ENCODE measurements at regions not wholly inside any gene's neighbourhood (a gene's known extent, or its start where the extent isn't known, plus 50 kb on each side); places are given as distances from the start of the nearest gene placed in this dataset.

DNA sequence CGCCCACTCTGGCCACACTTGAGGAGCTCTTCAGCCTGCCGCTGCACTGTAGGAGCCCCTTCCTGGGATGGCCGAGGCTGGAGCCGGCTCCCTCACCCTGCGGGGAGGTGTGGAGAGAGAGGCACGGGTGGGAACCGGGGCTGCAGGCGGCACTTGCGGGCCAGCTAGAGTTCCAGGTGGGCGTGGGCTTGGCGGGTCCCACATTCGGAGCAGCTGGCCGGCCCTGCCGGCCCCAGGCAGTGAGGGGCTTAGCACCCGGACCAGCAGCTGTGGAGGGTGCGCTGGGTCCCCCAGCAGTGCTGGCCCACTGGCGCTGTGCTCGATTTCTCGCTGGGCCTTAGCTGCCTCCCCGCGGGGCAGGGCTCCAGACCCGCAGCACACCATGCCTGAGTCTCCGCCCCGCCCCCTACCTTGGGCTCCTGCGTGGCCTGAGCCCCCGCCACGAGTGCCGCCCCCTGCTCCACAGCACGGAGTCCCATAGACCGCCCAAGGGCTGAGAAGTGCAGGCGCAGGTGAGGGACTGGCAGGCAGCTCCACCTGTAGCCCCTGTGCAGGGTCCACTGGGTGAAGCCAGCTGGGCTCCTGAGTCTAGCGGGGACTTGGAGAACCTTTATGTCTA, 71.9 kb downstream of the IL12A start:
- Histone ChIP-seq H4K20me1 (no peaks in the 10 kb centered on the region), H3K4me3 (no peak overlapping the region), H3K36me3 (no peaks in the 10 kb centered on the region), H3K27ac (no peak overlapping the region), H3K4me2 (no peak overlapping the region), H3K9ac (no peak overlapping the region), H3K9me3 (replicated peaks in 1 of 11) (peaks cover 11 to 22% (median 17%) of the 10 kb centered on the region in 11 experiments; a peak in 19 of 22 replicates), H3K4me1 (peaks cover 0 to 20% (median 0%) of the 10 kb centered on the region in 10 experiments; a peak in 4 of 20 replicates), H3K27me3 (no peaks in the 10 kb centered on the region)
- TF ChIP-seq Cebpa-rat (IDR thresholded peaks at IDR 0.05), result no peak

- Histone ChIP-seq H3K9ac (no peak overlapping the region), H3K9me3 (replicated peaks in 1 of 11) (peaks cover 11 to 22% (median 17%) of the 10 kb centered on the region in 11 experiments; a peak in 19 of 22 replicates), H4K20me1 (no peaks in the 10 kb centered on the region), H3K27me3 (no peaks in the 10 kb centered on the region), H3K36me3 (no peaks in the 10 kb centered on the region), H3K4me1 (peaks cover 0 to 23% (median 0%) of the 10 kb centered on the region in 10 experiments; a peak in 4 of 20 replicates), H3K4me2 (no peak overlapping the region), H3K4me3 (no peak overlapping the region), H3K27ac (no peak overlapping the region)
- TF ChIP-seq Cebpa-rat (IDR thresholded peaks at IDR 0.05), result no peak
These were observed 72.9 kb downstream of the IL12A start for GRCh38 chr3:160061525-160061924.

- no peaks in the 10 kb centered on the region for H4K20me1 ChIP-seq
- no peak overlapping the region for H3K9ac ChIP-seq
- peaks cover 9 to 16% (median 15%) of the 10 kb centered on the region in 11 experiments; a peak in 19 of 22 replicates for H3K9me3 ChIP-seq (replicated peaks in 1 of 11)
- H3K27me3 ChIP-seq, result no peaks in the 10 kb centered on the region
- H3K36me3 ChIP-seq, result no peaks in the 10 kb centered on the region
- H3K4me3 ChIP-seq, result no peak overlapping the region
- peaks cover 0 to 11% (median 0%) of the 10 kb centered on the region in 10 experiments; a peak in 2 of 20 replicates for H3K4me1 ChIP-seq
- H3K27ac ChIP-seq, result no peak overlapping the region
- TF ChIP-seq Cebpa-rat (IDR thresholded peaks at IDR 0.05), result no peak
- H3K4me2 ChIP-seq, result no peak overlapping the region
These were observed 76.6 kb downstream of the IL12A start for GRCh38 chr3:160065282-160065681.

DNA sequence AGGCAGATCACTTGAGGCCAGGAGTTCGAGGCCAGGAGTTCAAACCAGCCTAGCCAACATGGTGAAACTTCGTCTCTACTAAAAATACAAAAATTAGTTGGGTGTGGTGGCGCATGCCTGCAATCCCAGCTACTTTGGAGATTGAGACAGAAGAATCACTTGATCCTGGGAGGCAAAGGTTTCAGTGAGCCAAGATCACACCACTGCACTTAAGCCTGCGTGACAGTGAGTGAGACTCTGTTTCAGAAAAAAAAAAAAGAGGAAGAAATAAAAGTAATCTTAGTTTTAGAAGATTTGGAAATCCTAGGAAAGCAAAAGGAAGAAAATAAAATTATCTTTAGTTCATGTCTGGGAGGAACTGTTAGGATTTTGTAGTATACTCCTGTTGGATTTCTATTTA, 77.2 kb downstream of the IL12A start:
- no peaks in the 10 kb centered on the region for H3K27me3 ChIP-seq

DNA sequence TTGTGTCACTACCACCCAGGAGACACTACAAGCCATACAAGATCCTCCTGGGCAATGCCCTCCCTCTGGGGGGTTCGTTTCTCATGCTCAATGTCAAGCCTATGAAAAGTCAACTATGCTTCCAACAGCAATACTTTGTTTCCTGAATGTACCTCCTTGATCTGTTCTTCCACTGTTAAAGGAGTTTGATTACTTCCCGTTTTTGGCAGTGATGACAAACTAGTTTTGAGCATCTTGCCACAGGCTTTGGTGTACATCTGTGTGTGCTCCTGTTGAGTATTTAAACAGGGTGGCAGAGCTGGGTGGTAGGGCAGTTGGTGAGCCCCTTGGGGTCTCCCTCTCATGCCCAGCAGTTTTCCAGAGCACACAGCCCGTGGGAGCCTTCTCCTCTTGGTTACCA, 81.4 kb downstream of the IL12A start:
- Histone ChIP-seq H3K9ac (no peak overlapping the region), H3K36me3 (no peaks in the 10 kb centered on the region), H3K4me3 (no peak overlapping the region), H3K27ac (no peak overlapping the region), H4K20me1 (no peaks in the 10 kb centered on the region), H3K9me3 (replicated peaks in 1 of 11) (no peaks in the 10 kb centered on the region), H3K27me3 (no peaks in the 10 kb centered on the region), H3K4me1 (peaks cover 0 to 11% (median 0%) of the 10 kb centered on the region in 10 experiments; a peak in 2 of 20 replicates), H3K4me2 (no peak overlapping the region)
- no peak for TF ChIP-seq Cebpa-rat (IDR thresholded peaks at IDR 0.05)

More for the DNA sequence above, 77.2 kb downstream of the IL12A start:
- Histone ChIP-seq H4K20me1 (no peaks in the 10 kb centered on the region), H3K4me1 (peaks cover 0 to 11% (median 0%) of the 10 kb centered on the region in 10 experiments; a peak in 2 of 20 replicates), H3K4me2 (no peak overlapping the region), H3K9me3 (replicated peaks in 1 of 11) (peaks cover 4 to 11% (median 10%) of the 10 kb centered on the region in 11 experiments; a peak in 17 of 22 replicates), H3K9ac (no peak overlapping the region), H3K4me3 (no peak overlapping the region), H3K27ac (no peak overlapping the region), H3K36me3 (no peaks in the 10 kb centered on the region)
- no peak for TF ChIP-seq Cebpa-rat (IDR thresholded peaks at IDR 0.05)

DNA sequence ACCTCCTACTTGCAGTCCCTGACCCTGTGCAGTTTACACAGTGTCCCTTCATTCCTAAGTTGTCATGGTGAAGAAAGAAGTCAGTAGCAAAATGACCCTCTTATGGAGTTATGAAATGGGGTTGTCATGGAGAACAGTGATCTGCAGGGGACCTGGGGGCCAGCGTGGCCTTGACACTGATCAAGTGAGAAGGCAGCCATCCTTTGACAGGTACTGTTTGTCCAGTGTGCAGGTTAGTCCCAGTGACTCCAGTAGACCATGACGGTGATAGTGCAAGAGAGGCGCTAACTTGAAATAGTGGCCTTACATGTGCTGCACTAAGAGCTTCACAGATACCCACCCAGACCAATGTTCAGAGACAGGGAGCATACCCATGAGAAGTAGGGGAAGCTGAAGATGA, 87.9 kb downstream of the IL12A start:
- Histone ChIP-seq H4K20me1 (no peaks in the 10 kb centered on the region), H3K27me3 (no peaks in the 10 kb centered on the region), H3K36me3 (no peaks in the 10 kb centered on the region), H3K4me2 (no peak overlapping the region), H3K27ac (no peak overlapping the region), H3K4me1 (no peaks in the 10 kb centered on the region), H3K4me3 (no peak overlapping the region), H3K9me3 (replicated peaks in 1 of 11) (peaks cover 6 to 14% (median 10%) of the 10 kb centered on the region in 11 experiments; a peak in 13 of 22 replicates), H3K9ac (no peak overlapping the region)
- no peak for TF ChIP-seq Cebpa-rat (IDR thresholded peaks at IDR 0.05)

GRCh38 chr3:160078533-160078932, 89.9 kb downstream of the IL12A start:
- Histone ChIP-seq H3K36me3 (no peaks in the 10 kb centered on the region), H3K4me1 (no peaks in the 10 kb centered on the region), H3K27me3 (no peaks in the 10 kb centered on the region), H4K20me1 (no peaks in the 10 kb centered on the region), H3K27ac (no peak overlapping the region), H3K9me3 (replicated peaks in 1 of 11) (peaks cover 6 to 20% (median 10%) of the 10 kb centered on the region in 11 experiments; a peak in 13 of 22 replicates), H3K9ac (no peak overlapping the region), H3K4me2 (no peak overlapping the region), H3K4me3 (no peak overlapping the region)
- no peak for TF ChIP-seq Cebpa-rat (IDR thresholded peaks at IDR 0.05)

DNA sequence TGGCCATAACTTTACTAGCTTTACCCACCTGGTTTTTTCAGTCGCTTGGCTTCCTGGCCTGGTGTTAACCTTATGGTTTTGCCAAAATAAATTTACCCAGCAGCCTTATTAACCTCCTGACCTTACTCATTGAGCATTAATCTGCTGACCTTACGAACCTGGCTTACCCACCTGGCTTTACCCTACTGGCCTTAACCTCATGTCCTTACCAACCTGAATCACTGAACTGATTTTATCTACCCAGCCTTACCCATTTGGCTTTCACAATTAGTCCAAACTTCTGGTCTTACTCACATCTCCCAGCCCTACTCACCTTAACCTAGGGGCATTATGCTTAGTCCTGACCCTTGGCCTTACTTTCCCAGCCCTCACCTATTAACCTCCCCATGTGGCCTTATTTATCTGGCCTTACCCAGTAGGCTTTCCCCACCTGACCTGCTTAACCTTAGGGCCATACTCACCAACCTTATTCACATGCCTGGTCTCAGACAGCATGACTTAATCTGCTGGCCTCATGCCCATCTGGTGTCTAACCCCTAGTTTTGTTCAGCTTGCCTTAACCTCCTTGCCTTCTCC, 93.4 kb downstream of the IL12A start:
- no peak overlapping the region for H3K4me3 ChIP-seq
- no peak overlapping the region for H3K4me2 ChIP-seq
- H3K9ac ChIP-seq, result no peak overlapping the region
- no peak for TF ChIP-seq Cebpa-rat (IDR thresholded peaks at IDR 0.05)
- H3K9me3 ChIP-seq (replicated peaks in 1 of 11), result peaks cover 6 to 20% (median 10%) of the 10 kb centered on the region in 11 experiments; a peak in 13 of 22 replicates
- H3K4me1 ChIP-seq, result no peaks in the 10 kb centered on the region
- no peak overlapping the region for H3K27ac ChIP-seq
- no peaks in the 10 kb centered on the region for H3K36me3 ChIP-seq
- no peaks in the 10 kb centered on the region for H3K27me3 ChIP-seq
- H4K20me1 ChIP-seq, result no peaks in the 10 kb centered on the region

DNA sequence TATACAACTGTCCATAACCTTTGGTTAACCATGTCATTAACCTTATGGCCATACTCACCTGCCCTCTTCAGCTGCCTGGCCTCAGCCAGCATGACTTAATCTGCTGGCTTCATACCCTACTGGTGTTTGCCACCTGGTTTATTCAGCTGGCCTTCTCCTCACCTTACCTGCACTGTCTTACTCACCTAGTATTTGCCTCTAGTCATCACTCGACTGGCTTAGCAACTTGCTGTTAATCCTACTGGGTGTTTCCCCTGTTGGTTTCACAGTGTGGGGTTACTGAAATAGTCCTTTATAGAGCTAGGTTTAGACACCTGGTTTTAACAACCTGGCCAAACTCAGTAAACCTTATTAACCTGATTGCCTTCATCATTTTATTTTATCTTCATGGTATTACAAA, 96.4 kb downstream of the IL12A start:
- Histone ChIP-seq H3K36me3 (no peaks in the 10 kb centered on the region), H3K4me3 (no peak overlapping the region), H3K9me3 (replicated peaks in 1 of 11) (peaks cover 6 to 20% (median 10%) of the 10 kb centered on the region in 11 experiments; a peak in 13 of 22 replicates), H3K27ac (no peak overlapping the region), H3K27me3 (no peaks in the 10 kb centered on the region), H3K9ac (no peak overlapping the region), H4K20me1 (no peaks in the 10 kb centered on the region), H3K4me2 (no peak overlapping the region), H3K4me1 (no peaks in the 10 kb centered on the region)
- no peak for TF ChIP-seq Cebpa-rat (IDR thresholded peaks at IDR 0.05)
